ENCODE measurements at regions not wholly inside any gene's neighbourhood (a gene's known extent, or its start where the extent isn't known, plus 50 kb on each side); places are given as distances from the start of the nearest gene placed in this dataset.

GRCh38 chr10:30546511-30546910, 83.0 kb downstream of the LYZL2 start:
- TF ChIP-seq CTCF (conservative IDR thresholded peaks at IDR 0.05), result no peak
- TF ChIP-seq ZFX (IDR thresholded peaks at IDR 0.05), result no peak

Measured in C4-2B (cell line).